Lower leg skin (tissue), 3 donors: ENCODE measurements at regions not wholly inside any gene's neighbourhood (a gene's known extent, or its start where the extent isn't known, plus 50 kb on each side); places are given as distances from the start of the nearest gene placed in this dataset.

ENCODE experiments used
- CTCF ChIP-seq, 3 donors: fragments of 450-650 bp; IDR thresholded peaks; one replicate each; pipeline ENCODE4 v1.5.1; 2016; ENCODE audit warnings: antibody characterized with exemption in 3 of 3, mild to moderate bottlenecking in 3 of 3, moderate library complexity in 2 of 3
- POLR2A ChIP-seq, 2 donors: fragments of 450-650 bp; IDR thresholded peaks; one replicate each; pipeline ENCODE4 v1.6.1; 2016 to 2017; ENCODE audit warnings: antibody characterized with exemption in 2 of 2, mild to moderate bottlenecking in 1 of 2, moderate library complexity in 1 of 2

GRCh38 chr5:18967637-18968036 lies 1020.4 kb downstream of the CDH18 start:
- TF ChIP-seq CTCF (IDR thresholded peaks at IDR 0.05) (no peak), POLR2A (IDR thresholded peaks at IDR 0.05) (no peak)
